ENCODE measurements at regions not wholly inside any gene's neighbourhood (a gene's known extent, or its start where the extent isn't known, plus 50 kb on each side); places are given as distances from the start of the nearest gene placed in this dataset.
A peak's percentile ranks its signal among the peaks of the same experiment; 100 is the strongest.

- H3K27me3 ChIP-seq (replicated peaks; ENCODE audit: insufficient read depth, low read depth, low read length, poor library complexity), result no peaks in the 10 kb centered on the region
- CTCF ChIA-PET, result no interaction called here
- TF ChIP-seq CTCF (conservative IDR thresholded peaks at IDR 0.05; ENCODE audit: low read depth, low read length) (no peak), EZH2 (IDR thresholded peaks at IDR 0.05; ENCODE audit: borderline replicate concordance, low read depth, low read length, poor library complexity, severe bottlenecking) (no peak)
- no peaks in the 10 kb centered on the region for H3K36me3 ChIP-seq (ENCODE audit: insufficient read depth, low read length, poor library complexity, severe bottlenecking)
- no TSS peak for BruUV-seq (replicated peaks)
- DNase-seq (ENCODE audit: low spot score), result no peak
- no peak overlapping the region for H3K4me3 ChIP-seq (ENCODE audit: low read depth, low read length, poor library complexity, severe bottlenecking)
- intact Hi-C loops (cut with micrococcal nuclease; ENCODE audit: unreplicated experiment), result no loop called here
- no peaks in the 10 kb centered on the region for H3K4me1 ChIP-seq (ENCODE audit: insufficient read depth, low read length, poor library complexity, severe bottlenecking)
- H3K27ac ChIP-seq (ENCODE audit: low read depth, low read length, poor library complexity, severe bottlenecking), result no peak overlapping the region
- POLR2A ChIA-PET (ENCODE audit: low non-redundant PET), result no interaction called here
- peaks cover 10% of the 10 kb centered on the region for H3K9me3 ChIP-seq (ENCODE audit: low read depth, low read length, poor library complexity, severe bottlenecking)
These were observed 693.0 kb downstream of the KCNJ2 start for GRCh38 chr17:70862295-70862694.

GRCh38 chr17:70863436-70864248, 694.3 kb downstream of the KCNJ2 start:
- ChIA-PET CTCF (no interaction called here), POLR2A (ENCODE audit: low non-redundant PET) (no interaction called here)
- Histone ChIP-seq H3K9me3 (ENCODE audit: low read depth, low read length, poor library complexity, severe bottlenecking) (peaks cover 10% of the 10 kb centered on the region), H3K36me3 (ENCODE audit: insufficient read depth, low read length, poor library complexity, severe bottlenecking) (no peaks in the 10 kb centered on the region), H3K27me3 (replicated peaks; ENCODE audit: insufficient read depth, low read depth, low read length, poor library complexity) (no peaks in the 10 kb centered on the region), H3K27ac (ENCODE audit: low read depth, low read length, poor library complexity, severe bottlenecking) (no peak overlapping the region), H3K4me3 (ENCODE audit: low read depth, low read length, poor library complexity, severe bottlenecking) (no peak overlapping the region), H3K4me1 (ENCODE audit: insufficient read depth, low read length, poor library complexity, severe bottlenecking) (no peaks in the 10 kb centered on the region)
- DNase-seq (ENCODE audit: low spot score), result no peak
- TF ChIP-seq EZH2 (IDR thresholded peaks at IDR 0.05; ENCODE audit: borderline replicate concordance, low read depth, low read length, poor library complexity, severe bottlenecking) (no peak), CTCF (conservative IDR thresholded peaks at IDR 0.05; ENCODE audit: low read depth, low read length) (no peak)
- intact Hi-C loops (cut with micrococcal nuclease; ENCODE audit: unreplicated experiment), result no loop called here
- no TSS peak for BruUV-seq (replicated peaks)

DNA sequence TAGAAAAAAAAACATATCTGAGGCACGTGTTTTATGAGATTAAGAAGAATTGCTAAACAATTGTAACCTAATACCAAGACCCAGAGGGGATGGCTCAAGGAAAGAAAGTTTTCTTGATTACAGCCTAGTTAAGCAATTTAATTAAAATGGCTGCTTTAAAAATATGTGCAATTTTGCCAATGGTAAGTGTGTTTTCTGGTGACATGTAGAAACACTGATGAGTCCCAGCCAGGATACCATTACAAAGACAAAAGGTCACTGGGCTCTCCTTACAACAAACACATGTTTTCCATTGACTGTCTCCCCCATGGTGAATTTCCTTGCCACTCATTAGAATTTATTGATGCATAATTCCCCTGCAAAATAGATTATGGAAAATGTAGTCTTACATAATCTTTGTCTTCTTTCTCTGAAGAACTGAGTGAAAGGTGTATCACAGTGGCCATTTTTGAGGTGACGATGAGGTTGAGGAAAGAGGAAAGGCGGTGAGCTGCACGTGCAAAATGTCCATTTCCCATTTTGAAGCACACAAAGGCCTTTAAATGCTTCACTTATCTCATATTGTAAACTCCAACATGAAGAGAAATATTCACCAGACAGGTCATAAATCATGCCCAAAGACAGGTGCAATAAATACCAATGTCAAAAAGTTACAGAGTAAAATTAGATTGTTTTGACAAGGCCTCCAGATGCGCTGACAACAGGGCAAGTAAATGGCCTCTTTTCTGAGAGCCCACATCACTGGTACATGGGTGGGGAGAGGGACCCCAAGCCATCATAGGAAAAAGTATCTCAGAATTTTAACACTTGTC, 696.9 kb downstream of the KCNJ2 start:
- no TSS peak for BruUV-seq (replicated peaks)
- ChIA-PET CTCF (no interaction called here), POLR2A (ENCODE audit: low non-redundant PET) (no interaction called here)

More for the DNA sequence above, 696.9 kb downstream of the KCNJ2 start:
- no peaks in the 10 kb centered on the region for H3K27me3 ChIP-seq (replicated peaks; ENCODE audit: insufficient read depth, low read depth, low read length, poor library complexity)
- TF ChIP-seq CTCF (conservative IDR thresholded peaks at IDR 0.05; ENCODE audit: low read depth, low read length) (no peak), EZH2 (IDR thresholded peaks at IDR 0.05; ENCODE audit: borderline replicate concordance, low read depth, low read length, poor library complexity, severe bottlenecking) (no peak)
- no peak overlapping the region for H3K4me3 ChIP-seq (ENCODE audit: low read depth, low read length, poor library complexity, severe bottlenecking)
- H3K9me3 ChIP-seq (ENCODE audit: low read depth, low read length, poor library complexity, severe bottlenecking), result peaks cover 6% of the 10 kb centered on the region
- H3K27ac ChIP-seq (ENCODE audit: low read depth, low read length, poor library complexity, severe bottlenecking), result no peak overlapping the region
- H3K36me3 ChIP-seq (ENCODE audit: insufficient read depth, low read length, poor library complexity, severe bottlenecking), result no peaks in the 10 kb centered on the region
- DNase-seq (ENCODE audit: low spot score), result peak; percentile 0
- intact Hi-C loops (cut with micrococcal nuclease; ENCODE audit: unreplicated experiment), result no loop called here
- H3K4me1 ChIP-seq (ENCODE audit: insufficient read depth, low read length, poor library complexity, severe bottlenecking), result no peaks in the 10 kb centered on the region
